Mesothelial cell of epicardium (in vitro differentiated cells): ENCODE measurements at regions not wholly inside any gene's neighbourhood (a gene's known extent, or its start where the extent isn't known, plus 50 kb on each side); places are given as distances from the start of the nearest gene placed in this dataset.
"Not testable (repeated sequence)": the region's sequence is repeated elsewhere in the genome, so short reads cannot be mapped to it uniquely, and the experiment has no call there.

Source experiments
- DNase-seq, 2 experiments: peaks; one replicate each; pipeline ENCODE4 v3.0.0; 2021; ENCODE audit warnings: low spot score in 2 of 2; ENCODE audit not compliant: unreplicated experiment in 2 of 2
- H3K27ac Mint-ChIP-seq: 2 replicates; pipeline ENCODE4 v1.8.0; 2021; ENCODE audit warnings: mixed read lengths
- H3K27me3 Mint-ChIP-seq: 2 replicates; pipeline ENCODE4 v1.8.0; 2021; ENCODE audit warnings: low read depth, mixed read lengths
- H3K36me3 Mint-ChIP-seq: 2 replicates; pipeline ENCODE4 v1.8.0; 2021; ENCODE audit warnings: mixed read lengths
- H3K4me1 Mint-ChIP-seq: 2 replicates; pipeline ENCODE4 v1.8.0; 2021; ENCODE audit warnings: mixed read lengths
- H3K4me3 Mint-ChIP-seq: 2 replicates; pipeline ENCODE4 v1.8.0; 2021; ENCODE audit warnings: mild to moderate bottlenecking, moderate library complexity, mixed read lengths
- H3K9me3 Mint-ChIP-seq: 2 replicates; pipeline ENCODE4 v1.8.0; 2021; ENCODE audit warnings: mixed read lengths
- TF ChIP-seq, protein P1 (sequence below): fragments of 200-600 bp; sonication (generic); IDR thresholded peaks from one replicate; pipeline ENCODE4 v1.5.0; 2021; ENCODE audit warnings: antibody characterized with exemption; ENCODE audit not compliant: unreplicated experiment

DNA sequence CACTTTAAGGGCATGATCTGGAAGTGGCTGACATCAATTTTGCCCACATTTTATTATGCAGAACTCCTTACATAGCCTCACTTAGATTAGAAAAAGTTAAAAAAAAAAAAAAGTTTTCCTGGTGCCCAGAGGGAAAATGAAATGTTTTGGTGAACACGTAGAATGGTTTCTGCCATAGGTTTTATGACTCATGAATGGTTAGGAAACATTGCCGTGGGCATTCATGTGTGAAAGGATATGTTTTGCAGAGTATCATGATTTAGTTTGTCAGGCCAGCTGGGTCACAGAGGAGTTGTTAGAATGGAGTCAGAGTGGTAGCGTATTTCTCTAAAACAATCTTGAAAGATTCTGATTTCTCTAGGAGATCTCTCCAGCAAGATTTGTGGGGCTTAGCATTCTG lies 133.8 kb downstream of the MRPL57 start:
- Mint-ChIP-seq H3K4me3 (no peak overlapping the region), H3K27ac (no peak overlapping the region), H3K36me3 (no peaks in the 10 kb centered on the region), H3K27me3 (no peaks in the 10 kb centered on the region), H3K9me3 (no peaks in the 10 kb centered on the region), H3K4me1 (no peaks in the 10 kb centered on the region)
- no peak for DNase-seq
- TF ChIP-seq, protein P1, sequence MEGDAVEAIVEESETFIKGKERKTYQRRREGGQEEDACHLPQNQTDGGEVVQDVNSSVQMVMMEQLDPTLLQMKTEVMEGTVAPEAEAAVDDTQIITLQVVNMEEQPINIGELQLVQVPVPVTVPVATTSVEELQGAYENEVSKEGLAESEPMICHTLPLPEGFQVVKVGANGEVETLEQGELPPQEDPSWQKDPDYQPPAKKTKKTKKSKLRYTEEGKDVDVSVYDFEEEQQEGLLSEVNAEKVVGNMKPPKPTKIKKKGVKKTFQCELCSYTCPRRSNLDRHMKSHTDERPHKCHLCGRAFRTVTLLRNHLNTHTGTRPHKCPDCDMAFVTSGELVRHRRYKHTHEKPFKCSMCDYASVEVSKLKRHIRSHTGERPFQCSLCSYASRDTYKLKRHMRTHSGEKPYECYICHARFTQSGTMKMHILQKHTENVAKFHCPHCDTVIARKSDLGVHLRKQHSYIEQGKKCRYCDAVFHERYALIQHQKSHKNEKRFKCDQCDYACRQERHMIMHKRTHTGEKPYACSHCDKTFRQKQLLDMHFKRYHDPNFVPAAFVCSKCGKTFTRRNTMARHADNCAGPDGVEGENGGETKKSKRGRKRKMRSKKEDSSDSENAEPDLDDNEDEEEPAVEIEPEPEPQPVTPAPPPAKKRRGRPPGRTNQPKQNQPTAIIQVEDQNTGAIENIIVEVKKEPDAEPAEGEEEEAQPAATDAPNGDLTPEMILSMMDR = no peak

GRCh38 chr13:21314976-21315375 lies 138.5 kb downstream of the MRPL57 start:
- not testable (repeated sequence) for H3K4me3 Mint-ChIP-seq, H3K36me3 Mint-ChIP-seq, H3K27ac Mint-ChIP-seq, DNase-seq, H3K4me1 Mint-ChIP-seq, H3K27me3 Mint-ChIP-seq
- H3K9me3 Mint-ChIP-seq = peaks cover 18% of the 10 kb centered on the region

DNA sequence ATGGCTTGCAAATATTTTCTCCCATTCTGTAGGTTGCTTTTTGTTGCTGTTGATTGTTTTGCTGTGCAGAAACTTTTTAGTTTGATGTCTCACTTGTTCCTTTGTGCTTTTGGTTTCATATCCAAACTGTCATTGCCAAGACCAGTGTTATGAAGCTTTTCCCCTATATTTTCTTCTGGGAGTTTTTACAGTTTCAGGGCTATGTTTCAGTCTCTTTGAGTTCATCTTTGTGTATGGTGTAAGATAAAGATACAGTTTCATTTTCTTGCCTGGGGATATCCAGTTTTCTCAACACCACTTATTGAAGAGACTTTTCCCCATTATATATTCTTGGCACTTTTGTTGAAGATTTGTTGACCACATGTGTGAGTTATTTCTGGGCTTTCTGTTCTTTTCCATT lies 139.9 kb downstream of the MRPL57 start:
- H3K9me3 Mint-ChIP-seq = peaks cover 18% of the 10 kb centered on the region
- H3K4me1 Mint-ChIP-seq = no peaks in the 10 kb centered on the region
- H3K27me3 Mint-ChIP-seq = no peaks in the 10 kb centered on the region
- no peak overlapping the region for H3K4me3 Mint-ChIP-seq
- no peak overlapping the region for H3K27ac Mint-ChIP-seq
- no peak for DNase-seq
- TF ChIP-seq, protein P1 = no peak
- H3K36me3 Mint-ChIP-seq = peaks cover 9% of the 10 kb centered on the region

GRCh38 chr13:21318891-21319532 lies 140.1 kb downstream of the ZDHHC20 start:
- no peak for DNase-seq
- peaks cover 18% of the 10 kb centered on the region for H3K9me3 Mint-ChIP-seq

GRCh38 chr13:21319869-21320641 lies 139.0 kb downstream of the ZDHHC20 start:
- H3K4me3 Mint-ChIP-seq = no peak overlapping the region
- H3K27ac Mint-ChIP-seq = no peak overlapping the region
- H3K27me3 Mint-ChIP-seq = peaks cover 8% of the 10 kb centered on the region
- TF ChIP-seq, protein P1 = no peak
- no peak for DNase-seq
- H3K36me3 Mint-ChIP-seq = peaks cover 9% of the 10 kb centered on the region
- H3K9me3 Mint-ChIP-seq = peaks cover 18% of the 10 kb centered on the region
- H3K4me1 Mint-ChIP-seq = no peaks in the 10 kb centered on the region

More at GRCh38 chr13:21318891-21319532, 140.1 kb downstream of the ZDHHC20 start:
- no peaks in the 10 kb centered on the region for H3K4me1 Mint-ChIP-seq
- H3K36me3 Mint-ChIP-seq = peaks cover 9% of the 10 kb centered on the region
- TF ChIP-seq, protein P1 = no peak
- peaks cover 2% of the 10 kb centered on the region for H3K27me3 Mint-ChIP-seq
- H3K4me3 Mint-ChIP-seq = no peak overlapping the region
- no peak overlapping the region for H3K27ac Mint-ChIP-seq

GRCh38 chr13:21320642-21321034 lies 138.5 kb downstream of the ZDHHC20 start:
- Mint-ChIP-seq H3K27me3 (peaks cover 12% of the 10 kb centered on the region), H3K4me1 (peaks cover under 1% of the 10 kb centered on the region), H3K27ac (no peak overlapping the region), H3K4me3 (no peak overlapping the region), H3K9me3 (peaks cover 15% of the 10 kb centered on the region), H3K36me3 (peaks cover 9% of the 10 kb centered on the region)
- no peak for DNase-seq
- TF ChIP-seq, protein P1 = no peak
